ENCODE measurements at regions not wholly inside any gene's neighbourhood (a gene's known extent, or its start where the extent isn't known, plus 50 kb on each side); places are given as distances from the start of the nearest gene placed in this dataset.

- TF ChIP-seq CHD7 (IDR thresholded peaks at IDR 0.05; ENCODE audit: insufficient replicate concordance, low read length), result no peak
- no peak for TF ChIP-seq JUND (IDR thresholded peaks at IDR 0.05; ENCODE audit: low read length)
- TF ChIP-seq RNF2 (IDR thresholded peaks at IDR 0.05; ENCODE audit: borderline replicate concordance, low read depth, low read length, missing control alignments, poor library complexity, severe bottlenecking), result no peak
- TF ChIP-seq POLR2A (IDR thresholded peaks at IDR 0.05; ENCODE audit: control extremely low read depth in 1 of 2, low read depth in 2 of 2, low read length in 2 of 2), result no peak
- no peak for TF ChIP-seq EGR1 (IDR thresholded peaks at IDR 0.05; ENCODE audit: borderline replicate concordance, low read depth, low read length)
- no peak for TF ChIP-seq SRF (IDR thresholded peaks at IDR 0.05; ENCODE audit: low read depth, low read length)
- no peak for TF ChIP-seq SP1 (IDR thresholded peaks at IDR 0.05; ENCODE audit: low read depth, low read length)
- TF ChIP-seq ZNF274 (IDR thresholded peaks at IDR 0.05; ENCODE audit: borderline replicate concordance, extremely low read depth, low read length), result no peak
- TF ChIP-seq KDM4A (IDR thresholded peaks at IDR 0.05; ENCODE audit: low read depth, low read length, severe bottlenecking), result no peak
- no peak for TF ChIP-seq BACH1 (IDR thresholded peaks at IDR 0.05; ENCODE audit: low read length)
- no peak for TF ChIP-seq SAP30 (IDR thresholded peaks at IDR 0.05; ENCODE audit: insufficient read depth, insufficient replicate concordance, low read length)
- no peak for TF ChIP-seq JUN (IDR thresholded peaks at IDR 0.05; ENCODE audit: low read depth, low read length)
Measured at GRCh38 chr4:159779716-159780115, 676.8 kb downstream of the RAPGEF2 start (continued).

Measured in H1 (cell line).